ENCODE measurements at regions not wholly inside any gene's neighbourhood (a gene's known extent, or its start where the extent isn't known, plus 50 kb on each side); places are given as distances from the start of the nearest gene placed in this dataset.

- no peak for TF ChIP-seq CTCF (conservative IDR thresholded peaks at IDR 0.05; ENCODE audit: low read depth, low read length)
- TF ChIP-seq EZH2 (IDR thresholded peaks at IDR 0.05; ENCODE audit: borderline replicate concordance, low read depth, low read length, poor library complexity, severe bottlenecking) = no peak
These were observed 125.2 kb upstream of the DPYD start for GRCh38 chr1:98045767-98046641.

Data from A673 (cell line).